Umbilical cord (tissue), 1 donor: ENCODE measurements at regions not wholly inside any gene's neighbourhood (a gene's known extent, or its start where the extent isn't known, plus 50 kb on each side); places are given as distances from the start of the nearest gene placed in this dataset.
"Not testable (repeated sequence)": the region's sequence is repeated elsewhere in the genome, so short reads cannot be mapped to it uniquely, and the experiment has no call there.

Experiments
- DNase-seq: peaks from one replicate; pipeline ENCODE4 v3.0.0-alpha.2; 2015; ENCODE audit warnings: low spot score

- no peak for DNase-seq
Measured at GRCh38 chr2:125701070-125701469, 954.9 kb upstream of the GYPC start.

- DNase-seq, result no peak
Measured at GRCh38 chr2:125707611-125708010, 948.3 kb upstream of the GYPC start.

- no peak for DNase-seq
Measured at GRCh38 chr2:125710561-125710960, 945.4 kb upstream of the GYPC start.

- no peak for DNase-seq
Measured at GRCh38 chr2:125711075-125711474, 944.9 kb upstream of the GYPC start.

GRCh38 chr2:125713533-125713932, 942.4 kb upstream of the GYPC start:
- no peak for DNase-seq

GRCh38 chr2:125721072-125721721, 934.8 kb upstream of the GYPC start:
- DNase-seq, result no peak

- DNase-seq, result no peak
Measured at GRCh38 chr2:125730921-125731320, 925.0 kb upstream of the GYPC start.

GRCh38 chr2:125736306-125736705, 919.7 kb upstream of the GYPC start:
- no peak for DNase-seq

GRCh38 chr2:125745514-125745913, 910.4 kb upstream of the GYPC start:
- peak; percentile 26 for DNase-seq

- DNase-seq, result no peak
Measured at GRCh38 chr2:125746321-125747164, 909.4 kb upstream of the GYPC start.

- no peak for DNase-seq
Measured at GRCh38 chr2:125747165-125747425, 908.9 kb upstream of the GYPC start.

GRCh38 chr2:125756431-125756830, 899.5 kb upstream of the GYPC start:
- no peak for DNase-seq

GRCh38 chr2:125796784-125797183, 859.2 kb upstream of the GYPC start:
- no peak for DNase-seq

GRCh38 chr2:125797192-125797591, 858.8 kb upstream of the GYPC start:
- no peak for DNase-seq

- DNase-seq, result no peak
Measured at GRCh38 chr2:125822746-125823145, 833.2 kb upstream of the GYPC start.

- DNase-seq, result not testable (repeated sequence)
Measured at GRCh38 chr2:125825781-125826180, 830.2 kb upstream of the GYPC start.

- no peak for DNase-seq
Measured at GRCh38 chr2:125837128-125837527, 818.8 kb upstream of the GYPC start.

- DNase-seq, result no peak
Measured at GRCh38 chr2:125837611-125838010, 818.3 kb upstream of the GYPC start.

- no peak for DNase-seq
Measured at GRCh38 chr2:125839945-125840344, 816.0 kb upstream of the GYPC start.

- DNase-seq, result no peak
Measured at GRCh38 chr2:125842041-125842440, 813.9 kb upstream of the GYPC start.

GRCh38 chr2:125850541-125850940, 805.4 kb upstream of the GYPC start:
- no peak for DNase-seq

GRCh38 chr2:125852364-125852763, 803.6 kb upstream of the GYPC start:
- DNase-seq, result no peak

GRCh38 chr2:125853626-125854025, 802.3 kb upstream of the GYPC start:
- DNase-seq, result no peak

GRCh38 chr2:125855204-125855603, 800.8 kb upstream of the GYPC start:
- DNase-seq, result no peak
